CD4-positive, CD25-positive, alpha-beta regulatory T cell (primary cell): ENCODE measurements at regions not wholly inside any gene's neighbourhood (a gene's known extent, or its start where the extent isn't known, plus 50 kb on each side); places are given as distances from the start of the nearest gene placed in this dataset.

ENCODE experiments used
- ATAC-seq, 2 donors: fragments of 150-1000 bp; cut with Tn5 transposase; one replicate each; pipeline ENCODE4 v1.10.0; 2021; ENCODE audit warnings: low read depth in 2 of 2, moderate number of reproducible peaks in 2 of 2, moderate library complexity in 1 of 2
- DNase-seq, 3 donors: peaks; one replicate each; pipeline versions ENCODE4 v3.0.0 to v3.0.0-alpha.2; 2012 to 2022; ENCODE audit warnings: mixed read lengths in 1 of 3
- H3K27ac ChIP-seq: one replicate; pipeline ENCODE4 v1.7.0; 2013; ENCODE audit warnings: mild to moderate bottlenecking, low read length; ENCODE audit not compliant: insufficient read depth, poor library complexity, severe bottlenecking
- H3K27me3 ChIP-seq: one replicate; pipeline ENCODE4 v1.7.0; 2013; ENCODE audit warnings: low read length; ENCODE audit not compliant: control insufficient read depth, insufficient read depth
- H3K36me3 ChIP-seq: one replicate; pipeline ENCODE4 v1.7.0; 2013; ENCODE audit warnings: mild to moderate bottlenecking, low read length, moderate library complexity; ENCODE audit not compliant: control insufficient read depth, insufficient read depth
- H3K4me1 ChIP-seq: 2 replicates; pipeline ENCODE4 v1.7.0; 2013; ENCODE audit warnings: mild to moderate bottlenecking, low read length; ENCODE audit not compliant: insufficient read depth, control insufficient read depth, poor library complexity, severe bottlenecking
- H3K4me3 ChIP-seq: one replicate; pipeline ENCODE4 v1.7.0; 2013; ENCODE audit warnings: low read depth, mild to moderate bottlenecking, low read length, moderate library complexity
- H3K9me3 ChIP-seq, 2 experiments: 1 replicate in 1 of 2; 2 replicates in 1 of 2; pipeline ENCODE4 v1.7.0; 2013; ENCODE audit warnings: low read length in 2 of 2, mild to moderate bottlenecking in 1 of 2, moderate library complexity in 1 of 2; ENCODE audit not compliant: control insufficient read depth in 2 of 2
- H3K27ac Mint-ChIP-seq, 3 donors: one replicate each; pipeline ENCODE4 v1.8.0; 2020 to 2022; ENCODE audit warnings: mild to moderate bottlenecking in 3 of 3, mixed read lengths in 3 of 3, moderate library complexity in 2 of 3
- H3K27me3 Mint-ChIP-seq: one replicate; pipeline ENCODE4 v1.8.0; 2022; ENCODE audit warnings: mild to moderate bottlenecking, mixed read lengths
- H3K36me3 Mint-ChIP-seq: one replicate; pipeline ENCODE4 v1.8.0; 2020; ENCODE audit warnings: mixed read lengths
- H3K4me1 Mint-ChIP-seq, 4 donors: one replicate each; pipeline ENCODE4 v1.8.0; 2020 to 2022; ENCODE audit warnings: mixed read lengths in 4 of 4, mild to moderate bottlenecking in 1 of 4
- H3K4me3 Mint-ChIP-seq, 4 donors: one replicate each; pipeline ENCODE4 v1.8.0; 2020 to 2022; ENCODE audit warnings: mild to moderate bottlenecking in 4 of 4, mixed read lengths in 4 of 4, moderate library complexity in 3 of 4
- H3K9me3 Mint-ChIP-seq, 7 donors: one replicate each; pipeline ENCODE4 v1.8.0; 2020 to 2022; ENCODE audit warnings: mixed read lengths in 7 of 7, mild to moderate bottlenecking in 3 of 7, moderate library complexity in 2 of 7

GRCh38 chr17:45645330-45645729 is 138.8 kb upstream of the CRHR1 start:
- no peak overlapping the region for H3K4me3 ChIP-seq
- Mint-ChIP-seq H3K36me3 (peaks cover 4% of the 10 kb centered on the region), H3K27ac (no peak overlapping the region), H3K9me3 (no peaks in the 10 kb centered on the region), H3K4me1 (peaks cover 3 to 8% (median 6%) of the 10 kb centered on the region in 4 donors), H3K27me3 (no peaks in the 10 kb centered on the region), H3K4me3 (no peak overlapping the region)
- no peak for DNase-seq
- H3K27me3 ChIP-seq: no peaks in the 10 kb centered on the region
- ATAC-seq: no peak
- H3K36me3 ChIP-seq: no peaks in the 10 kb centered on the region
- H3K9me3 ChIP-seq: no peaks in the 10 kb centered on the region
- no peak overlapping the region for H3K27ac ChIP-seq
- peaks cover under 1% of the 10 kb centered on the region for H3K4me1 ChIP-seq

- no peak for ATAC-seq
Observed at GRCh38 chr17:45646288-45646988, 137.7 kb upstream of the CRHR1 start.

GRCh38 chr17:45648642-45649041 is 135.5 kb upstream of the CRHR1 start:
- H3K9me3 ChIP-seq: no peaks in the 10 kb centered on the region

More at GRCh38 chr17:45646288-45646988, 137.7 kb upstream of the CRHR1 start:
- Histone ChIP-seq H3K9me3 (no peaks in the 10 kb centered on the region), H3K27me3 (no peaks in the 10 kb centered on the region), H3K36me3 (no peaks in the 10 kb centered on the region), H3K27ac (no peak overlapping the region), H3K4me1 (no peaks in the 10 kb centered on the region), H3K4me3 (no peak overlapping the region)
- Mint-ChIP-seq H3K27ac (no peak overlapping the region), H3K4me3 (no peak overlapping the region), H3K27me3 (no peaks in the 10 kb centered on the region), H3K9me3 (no peaks in the 10 kb centered on the region), H3K4me1 (peaks cover 0 to 6% (median 4%) of the 10 kb centered on the region in 4 donors), H3K36me3 (peaks cover 3% of the 10 kb centered on the region)
- DNase-seq: no peak

DNA sequence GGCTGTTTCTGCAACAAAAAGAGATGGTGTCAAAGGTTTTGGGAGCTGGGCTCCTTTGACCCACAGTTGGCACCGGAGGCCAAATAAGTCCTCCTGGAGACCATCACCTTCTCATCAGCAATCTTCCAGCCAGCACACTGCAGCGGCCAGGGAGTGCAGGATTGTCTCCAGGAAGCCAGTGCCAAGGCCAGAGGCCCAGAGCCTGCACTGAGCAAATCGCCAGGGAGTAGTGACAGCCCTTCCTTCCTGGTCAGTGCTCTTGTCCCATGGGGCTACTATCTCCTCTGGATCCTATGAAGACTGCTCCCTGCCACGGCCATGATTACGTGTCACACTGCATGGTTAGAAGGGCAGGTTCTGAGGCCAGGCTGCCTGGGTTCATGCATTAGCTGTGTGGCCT is 134.3 kb upstream of the CRHR1 start:
- no peak overlapping the region for H3K27ac ChIP-seq
- Mint-ChIP-seq H3K36me3 (peaks cover 3% of the 10 kb centered on the region), H3K4me1 (peaks cover 0 to 6% (median 4%) of the 10 kb centered on the region in 4 donors), H3K27me3 (no peaks in the 10 kb centered on the region), H3K9me3 (no peaks in the 10 kb centered on the region), H3K27ac (no peak overlapping the region), H3K4me3 (no peak overlapping the region)
- ATAC-seq (no peak), DNase-seq (no peak)
- no peaks in the 10 kb centered on the region for H3K27me3 ChIP-seq
- H3K4me3 ChIP-seq: no peak overlapping the region
- no peaks in the 10 kb centered on the region for H3K4me1 ChIP-seq
- H3K9me3 ChIP-seq: no peaks in the 10 kb centered on the region
- no peaks in the 10 kb centered on the region for H3K36me3 ChIP-seq

More at GRCh38 chr17:45648642-45649041, 135.5 kb upstream of the CRHR1 start:
- Histone ChIP-seq H3K4me1 (no peaks in the 10 kb centered on the region), H3K27ac (no peak overlapping the region), H3K27me3 (no peaks in the 10 kb centered on the region), H3K36me3 (no peaks in the 10 kb centered on the region), H3K4me3 (no peak overlapping the region)
- peaks cover 3% of the 10 kb centered on the region for H3K36me3 Mint-ChIP-seq
- H3K27ac Mint-ChIP-seq: no peak overlapping the region
- no peak for DNase-seq
- peaks cover 0 to 6% (median 4%) of the 10 kb centered on the region in 4 donors for H3K4me1 Mint-ChIP-seq
- ATAC-seq: no peak
- no peaks in the 10 kb centered on the region for H3K27me3 Mint-ChIP-seq
- H3K4me3 Mint-ChIP-seq: no peak overlapping the region
- no peaks in the 10 kb centered on the region for H3K9me3 Mint-ChIP-seq

GRCh38 chr17:45650561-45650960 is 133.6 kb upstream of the CRHR1 start:
- H3K9me3 Mint-ChIP-seq: no peaks in the 10 kb centered on the region
- DNase-seq (no peak), ATAC-seq (no peak)
- no peaks in the 10 kb centered on the region for H3K27me3 ChIP-seq
- no peak overlapping the region for H3K4me3 ChIP-seq
- H3K36me3 ChIP-seq: no peaks in the 10 kb centered on the region
- H3K27me3 Mint-ChIP-seq: no peaks in the 10 kb centered on the region
- no peaks in the 10 kb centered on the region for H3K4me1 ChIP-seq
- H3K27ac Mint-ChIP-seq: no peak overlapping the region
- H3K27ac ChIP-seq: no peak overlapping the region
- no peaks in the 10 kb centered on the region for H3K9me3 ChIP-seq
- peaks cover 3% of the 10 kb centered on the region for H3K36me3 Mint-ChIP-seq
- peaks cover 0 to 6% (median 4%) of the 10 kb centered on the region in 4 donors for H3K4me1 Mint-ChIP-seq
- H3K4me3 Mint-ChIP-seq: no peak overlapping the region

DNA sequence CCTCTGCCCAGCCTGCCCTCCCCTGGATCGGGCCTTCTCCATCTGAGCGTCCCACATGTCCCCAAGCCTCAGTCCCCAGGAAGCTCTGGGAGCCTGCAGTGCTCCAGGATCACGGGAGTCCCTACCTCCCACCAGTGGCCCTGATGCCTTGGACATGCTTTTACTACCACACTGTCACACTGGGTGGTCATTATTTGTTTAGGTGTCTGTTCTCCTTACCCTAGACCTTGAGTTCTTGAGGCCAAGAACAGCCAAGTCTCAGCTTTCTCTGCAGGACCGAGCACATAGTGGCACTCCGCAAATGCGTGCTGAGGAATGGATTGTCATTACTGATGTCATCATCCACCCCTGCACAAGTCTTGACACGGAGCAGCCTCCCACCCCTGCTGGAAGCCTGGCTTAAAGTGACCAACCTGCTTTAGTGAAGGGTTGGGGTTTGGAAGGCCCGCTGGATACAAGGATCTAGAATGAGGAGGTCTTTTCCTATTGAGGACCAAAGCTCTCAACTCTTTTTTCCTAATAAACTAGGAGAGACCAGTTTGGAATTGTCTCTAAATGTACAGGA is 132.9 kb upstream of the CRHR1 start:
- ATAC-seq (no peak), DNase-seq (no peak)
- Histone ChIP-seq H3K27ac (no peak overlapping the region), H3K36me3 (no peaks in the 10 kb centered on the region), H3K27me3 (no peaks in the 10 kb centered on the region), H3K4me1 (no peaks in the 10 kb centered on the region), H3K9me3 (no peaks in the 10 kb centered on the region), H3K4me3 (no peak overlapping the region)
- no peaks in the 10 kb centered on the region for H3K27me3 Mint-ChIP-seq
- peaks cover 3% of the 10 kb centered on the region for H3K36me3 Mint-ChIP-seq
- H3K4me1 Mint-ChIP-seq: peaks cover 0 to 3% (median 2%) of the 10 kb centered on the region in 4 donors
- H3K9me3 Mint-ChIP-seq: no peaks in the 10 kb centered on the region
- H3K4me3 Mint-ChIP-seq: no peak overlapping the region
- H3K27ac Mint-ChIP-seq: no peak overlapping the region

- H3K36me3 ChIP-seq: no peaks in the 10 kb centered on the region
- H3K27me3 ChIP-seq: no peaks in the 10 kb centered on the region
- Mint-ChIP-seq H3K27ac (no peak overlapping the region), H3K9me3 (no peaks in the 10 kb centered on the region), H3K36me3 (peaks cover 3% of the 10 kb centered on the region), H3K4me1 (no peaks in the 10 kb centered on the region), H3K27me3 (no peaks in the 10 kb centered on the region), H3K4me3 (no peak overlapping the region)
- H3K27ac ChIP-seq: no peak overlapping the region
- no peaks in the 10 kb centered on the region for H3K4me1 ChIP-seq
- ATAC-seq: no peak
- H3K4me3 ChIP-seq: no peak overlapping the region
- no peak for DNase-seq
- no peaks in the 10 kb centered on the region for H3K9me3 ChIP-seq
Observed at GRCh38 chr17:45653616-45654015, 130.5 kb upstream of the CRHR1 start.
